HFF-Myc (cell line): ENCODE measurements at regions not wholly inside any gene's neighbourhood (a gene's known extent, or its start where the extent isn't known, plus 50 kb on each side); places are given as distances from the start of the nearest gene placed in this dataset.

ENCODE experiments used
- DNase-seq: peaks from one replicate; pipeline ENCODE4 v3.0.0-alpha.2; 2011; ENCODE audit warnings: low read depth; ENCODE audit errors: extremely low read depth
- H3K4me3 ChIP-seq: replicated peaks from 2 replicates; pipeline ENCODE4 v1.5.1; 2011; ENCODE audit warnings: low read depth, mild to moderate bottlenecking, control low read depth, low read length
- TF ChIP-seq, protein P1 (sequence below): IDR thresholded peaks from 2 replicates; pipeline ENCODE4 v1.5.1; 2012; ENCODE audit warnings: mild to moderate bottlenecking, low read depth, low read length, control low read depth; ENCODE audit errors: missing control alignments

DNA sequence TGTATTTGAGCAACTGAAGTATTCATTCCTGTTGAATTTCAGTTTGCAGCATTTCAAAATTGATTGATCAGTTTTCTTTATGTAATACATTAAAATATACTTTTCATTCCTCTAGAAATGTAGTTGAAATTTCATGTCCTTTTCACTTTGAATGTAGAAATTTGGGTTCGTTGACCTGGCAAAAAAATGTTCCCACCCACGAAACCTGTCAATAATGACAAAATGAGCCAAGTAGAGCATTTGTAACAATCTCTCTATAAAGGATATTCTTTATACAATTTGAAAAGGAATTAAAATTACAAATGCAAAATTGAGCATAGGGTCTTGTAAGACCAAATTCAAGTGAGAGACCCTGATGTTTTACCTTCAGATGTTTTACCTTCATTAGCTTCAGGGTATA lies 283.9 kb downstream of the ANKRD50 start:
- no peak overlapping the region for H3K4me3 ChIP-seq
- TF ChIP-seq, protein P1, sequence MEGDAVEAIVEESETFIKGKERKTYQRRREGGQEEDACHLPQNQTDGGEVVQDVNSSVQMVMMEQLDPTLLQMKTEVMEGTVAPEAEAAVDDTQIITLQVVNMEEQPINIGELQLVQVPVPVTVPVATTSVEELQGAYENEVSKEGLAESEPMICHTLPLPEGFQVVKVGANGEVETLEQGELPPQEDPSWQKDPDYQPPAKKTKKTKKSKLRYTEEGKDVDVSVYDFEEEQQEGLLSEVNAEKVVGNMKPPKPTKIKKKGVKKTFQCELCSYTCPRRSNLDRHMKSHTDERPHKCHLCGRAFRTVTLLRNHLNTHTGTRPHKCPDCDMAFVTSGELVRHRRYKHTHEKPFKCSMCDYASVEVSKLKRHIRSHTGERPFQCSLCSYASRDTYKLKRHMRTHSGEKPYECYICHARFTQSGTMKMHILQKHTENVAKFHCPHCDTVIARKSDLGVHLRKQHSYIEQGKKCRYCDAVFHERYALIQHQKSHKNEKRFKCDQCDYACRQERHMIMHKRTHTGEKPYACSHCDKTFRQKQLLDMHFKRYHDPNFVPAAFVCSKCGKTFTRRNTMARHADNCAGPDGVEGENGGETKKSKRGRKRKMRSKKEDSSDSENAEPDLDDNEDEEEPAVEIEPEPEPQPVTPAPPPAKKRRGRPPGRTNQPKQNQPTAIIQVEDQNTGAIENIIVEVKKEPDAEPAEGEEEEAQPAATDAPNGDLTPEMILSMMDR = no peak
- no peak for DNase-seq

DNA sequence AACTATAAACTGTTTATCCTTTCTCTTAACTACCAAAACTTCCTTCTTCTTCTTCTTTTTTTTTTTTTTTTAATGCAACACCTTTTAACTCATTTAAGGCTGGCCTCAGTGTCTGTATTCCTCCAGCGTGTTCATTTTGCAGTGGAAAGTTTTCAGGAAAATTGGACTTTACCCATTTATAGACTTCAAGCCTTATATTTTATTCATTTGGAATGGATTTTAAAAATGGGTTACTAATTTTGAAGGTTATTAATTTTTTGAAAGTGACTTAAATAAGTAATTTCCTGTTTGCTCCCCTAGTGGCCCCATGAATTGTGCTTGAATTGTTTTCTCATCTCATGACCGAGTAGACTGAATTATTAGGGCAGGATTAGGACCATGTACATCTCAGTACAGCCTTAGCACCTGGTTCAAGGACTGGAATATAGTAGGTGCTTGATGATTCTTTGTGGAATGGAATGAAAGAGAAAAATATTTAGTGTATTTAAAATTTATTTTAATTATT lies 282.7 kb downstream of the ANKRD50 start:
- no peak overlapping the region for H3K4me3 ChIP-seq
- no peak for DNase-seq
- TF ChIP-seq, protein P1 = no peak

DNA sequence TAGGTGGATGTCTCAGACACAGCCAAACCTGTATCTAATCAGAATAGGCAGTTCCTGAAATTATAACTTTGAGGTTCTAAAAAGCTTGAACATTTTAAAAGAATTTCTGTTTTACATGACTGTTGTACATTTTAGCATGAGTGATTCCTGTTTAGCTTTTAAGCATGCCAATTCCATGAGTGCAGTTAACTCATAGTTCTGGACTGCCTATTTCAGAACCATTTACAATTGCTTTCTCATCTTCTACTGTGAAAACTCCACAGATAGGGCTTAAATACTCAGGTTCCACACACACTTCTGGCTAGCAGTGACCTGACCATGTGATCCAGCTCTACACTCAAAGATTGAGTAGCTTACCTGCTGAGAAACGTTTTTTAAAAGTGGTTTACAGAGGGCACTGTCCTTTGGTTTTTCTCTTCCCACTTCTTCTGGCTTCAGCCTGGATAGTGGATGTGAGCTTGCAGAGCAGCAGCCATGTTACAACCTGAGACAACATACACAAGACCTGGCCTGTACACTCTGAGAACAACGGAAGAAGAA lies 280.8 kb downstream of the ANKRD50 start:
- H3K4me3 ChIP-seq = no peak overlapping the region
- TF ChIP-seq, protein P1 = no peak
- no peak for DNase-seq

DNA sequence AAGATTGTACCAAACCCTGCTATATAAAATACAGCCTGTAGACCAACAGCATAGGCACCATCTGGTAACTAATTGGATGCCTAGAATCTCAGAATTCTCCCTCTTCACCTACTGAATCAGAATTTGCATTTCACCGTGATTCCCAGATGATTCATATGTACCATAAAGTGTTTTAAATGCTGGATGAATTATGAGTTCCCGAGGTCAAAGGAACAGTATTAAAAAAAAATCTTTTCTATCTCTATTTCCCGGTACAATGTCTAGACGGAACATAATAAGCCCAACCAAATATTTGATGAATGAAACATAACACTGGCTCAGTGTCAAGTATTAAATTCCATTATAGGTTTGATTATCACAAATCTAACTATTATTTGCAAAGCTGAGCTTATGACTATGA lies 280.0 kb downstream of the ANKRD50 start:
- TF ChIP-seq, protein P1 = no peak
- DNase-seq = no peak
- H3K4me3 ChIP-seq = no peak overlapping the region

DNA sequence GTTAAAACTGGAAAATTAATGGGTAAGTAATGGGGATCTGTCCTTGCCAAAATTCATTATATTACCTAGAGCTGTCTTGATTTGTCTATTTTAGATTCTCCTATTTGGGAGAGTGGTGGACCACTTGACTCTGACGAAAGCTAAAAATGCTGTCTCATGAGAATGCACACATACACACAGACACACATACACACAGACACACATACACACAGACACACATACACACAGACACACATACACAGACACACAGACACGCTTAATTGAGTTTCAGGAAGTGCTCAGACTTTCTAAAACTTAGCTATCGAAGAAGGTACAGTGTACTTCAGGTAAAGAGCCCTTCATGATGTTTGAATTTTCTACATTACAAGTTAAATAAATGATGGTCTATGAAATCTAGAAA lies 279.5 kb downstream of the ANKRD50 start:
- TF ChIP-seq, protein P1 = no peak
- H3K4me3 ChIP-seq = no peak overlapping the region
- no peak for DNase-seq

DNA sequence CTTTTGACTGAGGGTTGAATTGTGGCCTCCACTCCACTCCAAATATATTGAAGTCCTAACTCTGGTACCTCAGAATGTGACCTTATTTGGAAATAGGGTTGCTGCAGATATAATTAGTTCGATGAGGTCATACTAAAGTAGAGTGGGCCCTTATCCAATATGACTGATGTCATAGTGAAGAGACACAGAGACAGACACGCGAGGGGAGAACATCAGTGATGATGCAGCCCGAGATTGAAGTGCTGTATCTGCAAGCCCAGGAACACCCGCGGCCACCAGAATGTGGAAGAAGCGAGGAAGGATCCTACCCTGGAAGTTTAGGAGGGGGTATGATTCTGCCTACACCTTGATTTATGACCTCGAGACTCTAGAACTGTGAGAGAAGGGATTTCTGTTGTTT lies 279.0 kb downstream of the ANKRD50 start:
- DNase-seq = no peak
- H3K4me3 ChIP-seq = no peak overlapping the region
- TF ChIP-seq, protein P1 = no peak
